ENCODE measurements at regions not wholly inside any gene's neighbourhood (a gene's known extent, or its start where the extent isn't known, plus 50 kb on each side); places are given as distances from the start of the nearest gene placed in this dataset.

GRCh38 chr1:181364801-181365200 lies 118.5 kb upstream of the CACNA1E start:
- no peak for TF ChIP-seq CTCF (conservative IDR thresholded peaks at IDR 0.05; ENCODE audit: low read length)
- TF ChIP-seq EZH2phosphoT487 (IDR thresholded peaks at IDR 0.05; ENCODE audit: borderline replicate concordance, low read depth, low read length), result no peak
